GM23338 (cell line): ENCODE measurements at regions not wholly inside any gene's neighbourhood (a gene's known extent, or its start where the extent isn't known, plus 50 kb on each side); places are given as distances from the start of the nearest gene placed in this dataset.

Experiments
- ATAC-seq: fragments of 200-7000 bp; cut with Tn5 transposase; 3 replicates; pipeline ENCODE4 v1.9.1; 2020
- DNase-seq: peaks from one replicate; pipeline ENCODE4 v3.0.0-alpha.2; 2015; ENCODE audit warnings: low spot score
- H2AFZ ChIP-seq: fragments of 200-600 bp; sonication (generic); 2 replicates; pipeline ENCODE4 v1.8.0; 2016; ENCODE audit warnings: antibody characterized with exemption, mild to moderate bottlenecking, moderate library complexity
- H3F3A ChIP-seq: fragments of 200-600 bp; sonication (generic); replicated peaks from 2 replicates; pipeline ENCODE4 v1.8.0; 2017; ENCODE audit warnings: antibody characterized with exemption, mixed run types, low read depth
- H3K27ac ChIP-seq: fragments of 200-600 bp; sonication (generic); 2 replicates; pipeline ENCODE4 v1.6.1; 2016; ENCODE audit warnings: low read depth
- H3K27me3 ChIP-seq: fragments of 200-600 bp; sonication (generic); 2 replicates; pipeline ENCODE4 v1.8.0; 2016; ENCODE audit warnings: mild to moderate bottlenecking, mixed run types, moderate library complexity; ENCODE audit not compliant: insufficient read depth
- H3K36me3 ChIP-seq: fragments of 200-600 bp; sonication (generic); 2 replicates; pipeline ENCODE4 v1.8.0; 2016; ENCODE audit warnings: mild to moderate bottlenecking; ENCODE audit not compliant: insufficient read depth
- H3K4me1 ChIP-seq: fragments of 200-600 bp; sonication (generic); 2 replicates; pipeline ENCODE4 v1.8.0; 2016; ENCODE audit warnings: mild to moderate bottlenecking, moderate library complexity; ENCODE audit not compliant: insufficient read depth
- H3K4me2 ChIP-seq: fragments of 200-600 bp; sonication (generic); 2 replicates; pipeline ENCODE4 v1.7.1; 2017; ENCODE audit warnings: mixed run types
- H3K4me3 ChIP-seq: fragments of 200-600 bp; sonication (generic); 2 replicates; pipeline ENCODE4 v1.6.1; 2016; ENCODE audit warnings: mixed run types
- H3K79me2 ChIP-seq: fragments of 200-600 bp; sonication (generic); replicated peaks from 2 replicates; pipeline ENCODE4 v1.8.0; 2017; ENCODE audit warnings: mild to moderate bottlenecking; ENCODE audit not compliant: insufficient read depth
- H3K9me2 ChIP-seq: fragments of 200-600 bp; sonication (generic); 2 replicates; pipeline ENCODE4 v1.8.0; 2017; ENCODE audit not compliant: insufficient read depth
- H4K20me1 ChIP-seq: fragments of 200-600 bp; sonication (generic); replicated peaks from 2 replicates; pipeline ENCODE4 v1.8.0; 2017; ENCODE audit warnings: mild to moderate bottlenecking; ENCODE audit not compliant: insufficient read depth
- H3K27ac Mint-ChIP-seq: 2 replicates; pipeline ENCODE4 v1.8.0; 2020; ENCODE audit warnings: inconsistent platforms, mild to moderate bottlenecking, moderate library complexity, mixed read lengths
- H3K27me3 Mint-ChIP-seq: 3 replicates; pipeline ENCODE4 v1.8.0; 2022; ENCODE audit warnings: low read depth, mild to moderate bottlenecking, moderate library complexity, mixed read lengths, inconsistent platforms; ENCODE audit not compliant: insufficient read depth, poor library complexity
- H3K36me3 Mint-ChIP-seq: 3 replicates; pipeline ENCODE4 v1.8.0; 2021; ENCODE audit warnings: low read depth, mild to moderate bottlenecking, inconsistent platforms, moderate library complexity, mixed read lengths
- H3K4me1 Mint-ChIP-seq: 3 replicates; pipeline ENCODE4 v1.8.0; 2020; ENCODE audit warnings: mild to moderate bottlenecking, inconsistent platforms, mixed read lengths
- H3K4me3 Mint-ChIP-seq: 3 replicates; pipeline ENCODE4 v1.8.0; 2021; ENCODE audit warnings: moderate library complexity, mild to moderate bottlenecking, inconsistent platforms, mixed read lengths
- H3K9me3 Mint-ChIP-seq: 3 replicates; pipeline ENCODE4 v1.8.0; 2020; ENCODE audit warnings: moderate library complexity, mild to moderate bottlenecking, inconsistent platforms, mixed read lengths
- JUNB ChIP-seq: IDR thresholded peaks from one replicate; pipeline ENCODE4 v1.6.1; 2016; ENCODE audit warnings: antibody characterized with exemption; ENCODE audit not compliant: unreplicated experiment
- ZNF114 ChIP-seq: fragments of 250-450 bp; sonication (Bioruptor Pico); IDR thresholded peaks from 2 replicates; pipeline ENCODE4 v1.5.0; 2020; ENCODE audit warnings: mild to moderate bottlenecking, moderate library complexity
- TF ChIP-seq, protein P1 (sequence below): IDR thresholded peaks from 2 replicates; pipeline ENCODE4 v1.6.1; 2016; ENCODE audit warnings: antibody characterized with exemption
- TF ChIP-seq, protein P2 (sequence below): IDR thresholded peaks from one replicate; pipeline ENCODE4 v1.6.1; 2018; ENCODE audit warnings: antibody characterized with exemption; ENCODE audit not compliant: unreplicated experiment
- TF ChIP-seq, protein P3 (sequence below): fragments of 250-450 bp; sonication (Bioruptor Pico); IDR thresholded peaks from 2 replicates; pipeline ENCODE4 v1.5.0; 2020; ENCODE audit warnings: mild to moderate bottlenecking, moderate library complexity

DNA sequence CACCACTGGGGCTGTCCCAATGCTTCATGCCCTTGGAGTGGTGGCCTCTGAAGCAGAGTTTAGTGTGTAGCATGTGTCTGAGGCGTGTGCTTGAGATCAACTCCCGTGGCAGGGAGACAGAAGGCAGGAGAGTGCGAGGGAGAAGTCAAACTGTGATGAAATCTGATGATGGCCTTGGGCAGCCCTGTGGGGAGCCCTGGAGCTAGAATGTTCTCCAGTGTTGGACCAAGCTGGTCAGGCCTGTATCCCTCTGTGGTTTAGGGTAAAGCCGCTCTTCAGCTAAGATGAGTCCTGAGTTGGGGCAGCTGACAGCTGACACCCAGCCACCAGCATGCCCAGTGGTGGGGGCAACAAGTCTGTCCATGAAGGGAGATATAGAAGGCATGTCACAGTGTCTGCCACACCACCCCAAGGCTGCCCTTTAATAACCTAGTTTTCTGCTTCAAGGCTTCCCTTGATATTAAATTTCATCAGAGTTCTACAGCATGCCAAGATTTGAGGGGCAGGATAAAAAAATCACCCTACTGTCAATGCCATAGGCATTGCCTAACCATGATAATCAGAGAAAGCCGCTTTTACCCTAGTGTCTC is 170.5 kb upstream of the SVIL start:
- Mint-ChIP-seq H3K36me3 (no peaks in the 10 kb centered on the region), H3K4me1 (no peaks in the 10 kb centered on the region), H3K27ac (no peak overlapping the region), H3K27me3 (no peaks in the 10 kb centered on the region), H3K9me3 (no peaks in the 10 kb centered on the region), H3K4me3 (no peak overlapping the region)
- H3K4me1 ChIP-seq = no peaks in the 10 kb centered on the region
- H3K9me2 ChIP-seq = no peaks in the 10 kb centered on the region
- no peak overlapping the region for H2AFZ ChIP-seq
- no peaks in the 10 kb centered on the region for H3K79me2 ChIP-seq
- H3F3A ChIP-seq = no peaks in the 10 kb centered on the region
- ATAC-seq (no peak), DNase-seq (no peak)
- H3K36me3 ChIP-seq = no peaks in the 10 kb centered on the region
- no peaks in the 10 kb centered on the region for H4K20me1 ChIP-seq
- no peaks in the 10 kb centered on the region for H3K27me3 ChIP-seq
- H3K27ac ChIP-seq = no peak overlapping the region
- H3K4me2 ChIP-seq = no peak overlapping the region
- TF ChIP-seq, protein P1, sequence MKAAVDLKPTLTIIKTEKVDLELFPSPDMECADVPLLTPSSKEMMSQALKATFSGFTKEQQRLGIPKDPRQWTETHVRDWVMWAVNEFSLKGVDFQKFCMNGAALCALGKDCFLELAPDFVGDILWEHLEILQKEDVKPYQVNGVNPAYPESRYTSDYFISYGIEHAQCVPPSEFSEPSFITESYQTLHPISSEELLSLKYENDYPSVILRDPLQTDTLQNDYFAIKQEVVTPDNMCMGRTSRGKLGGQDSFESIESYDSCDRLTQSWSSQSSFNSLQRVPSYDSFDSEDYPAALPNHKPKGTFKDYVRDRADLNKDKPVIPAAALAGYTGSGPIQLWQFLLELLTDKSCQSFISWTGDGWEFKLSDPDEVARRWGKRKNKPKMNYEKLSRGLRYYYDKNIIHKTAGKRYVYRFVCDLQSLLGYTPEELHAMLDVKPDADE = no peak
- TF ChIP-seq JUNB = no peak
- TF ChIP-seq, protein P2, sequence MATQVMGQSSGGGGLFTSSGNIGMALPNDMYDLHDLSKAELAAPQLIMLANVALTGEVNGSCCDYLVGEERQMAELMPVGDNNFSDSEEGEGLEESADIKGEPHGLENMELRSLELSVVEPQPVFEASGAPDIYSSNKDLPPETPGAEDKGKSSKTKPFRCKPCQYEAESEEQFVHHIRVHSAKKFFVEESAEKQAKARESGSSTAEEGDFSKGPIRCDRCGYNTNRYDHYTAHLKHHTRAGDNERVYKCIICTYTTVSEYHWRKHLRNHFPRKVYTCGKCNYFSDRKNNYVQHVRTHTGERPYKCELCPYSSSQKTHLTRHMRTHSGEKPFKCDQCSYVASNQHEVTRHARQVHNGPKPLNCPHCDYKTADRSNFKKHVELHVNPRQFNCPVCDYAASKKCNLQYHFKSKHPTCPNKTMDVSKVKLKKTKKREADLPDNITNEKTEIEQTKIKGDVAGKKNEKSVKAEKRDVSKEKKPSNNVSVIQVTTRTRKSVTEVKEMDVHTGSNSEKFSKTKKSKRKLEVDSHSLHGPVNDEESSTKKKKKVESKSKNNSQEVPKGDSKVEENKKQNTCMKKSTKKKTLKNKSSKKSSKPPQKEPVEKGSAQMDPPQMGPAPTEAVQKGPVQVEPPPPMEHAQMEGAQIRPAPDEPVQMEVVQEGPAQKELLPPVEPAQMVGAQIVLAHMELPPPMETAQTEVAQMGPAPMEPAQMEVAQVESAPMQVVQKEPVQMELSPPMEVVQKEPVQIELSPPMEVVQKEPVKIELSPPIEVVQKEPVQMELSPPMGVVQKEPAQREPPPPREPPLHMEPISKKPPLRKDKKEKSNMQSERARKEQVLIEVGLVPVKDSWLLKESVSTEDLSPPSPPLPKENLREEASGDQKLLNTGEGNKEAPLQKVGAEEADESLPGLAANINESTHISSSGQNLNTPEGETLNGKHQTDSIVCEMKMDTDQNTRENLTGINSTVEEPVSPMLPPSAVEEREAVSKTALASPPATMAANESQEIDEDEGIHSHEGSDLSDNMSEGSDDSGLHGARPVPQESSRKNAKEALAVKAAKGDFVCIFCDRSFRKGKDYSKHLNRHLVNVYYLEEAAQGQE = no peak
- H3K4me3 ChIP-seq = no peak overlapping the region

DNA sequence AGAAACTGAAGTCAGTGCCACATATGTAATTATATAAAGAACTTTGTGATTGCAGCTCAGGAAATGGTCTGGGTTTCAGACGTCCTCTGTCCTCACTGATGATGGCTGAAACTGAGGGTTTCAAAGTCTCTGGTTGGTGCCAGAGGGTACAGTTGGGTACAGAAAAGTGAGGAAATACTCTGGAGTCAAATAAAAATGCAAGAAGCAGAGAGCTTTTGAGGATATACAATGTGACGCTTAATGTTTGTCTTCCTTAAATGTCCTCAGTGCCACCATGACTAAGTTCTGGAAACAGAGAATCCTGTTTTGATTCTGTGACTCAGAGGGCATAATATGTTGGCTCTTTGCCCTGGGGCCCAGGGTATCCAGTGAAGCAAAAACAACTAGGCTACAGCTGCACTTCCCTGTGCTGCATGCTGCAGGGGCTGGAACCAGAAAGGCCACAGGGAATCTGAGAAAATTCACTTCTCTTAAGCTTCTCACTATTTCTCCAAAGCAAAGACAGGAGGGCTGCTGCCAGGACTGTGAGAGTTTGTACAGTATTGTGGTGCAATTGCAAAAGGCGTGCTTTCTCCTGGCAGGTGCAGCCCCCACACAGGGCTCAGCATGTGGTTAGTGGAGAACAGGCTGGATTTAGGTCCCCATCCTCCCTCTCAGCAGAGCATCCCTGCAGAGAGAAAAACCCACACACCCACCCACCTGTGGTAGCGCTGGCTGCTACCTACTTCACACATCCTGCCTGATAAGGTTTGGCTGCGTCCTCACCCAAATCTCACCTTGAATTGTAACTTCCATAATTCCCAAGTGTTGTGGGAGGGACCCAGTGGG is 169.5 kb upstream of the SVIL start:
- no peaks in the 10 kb centered on the region for H3K27me3 ChIP-seq
- no peak overlapping the region for H3K4me2 ChIP-seq
- H3K36me3 Mint-ChIP-seq = no peaks in the 10 kb centered on the region
- H3K9me3 Mint-ChIP-seq = no peaks in the 10 kb centered on the region
- no peak overlapping the region for H3K4me3 Mint-ChIP-seq
- no peaks in the 10 kb centered on the region for H4K20me1 ChIP-seq
- no peaks in the 10 kb centered on the region for H3K4me1 Mint-ChIP-seq
- H3K79me2 ChIP-seq = no peaks in the 10 kb centered on the region
- no peak for TF ChIP-seq ZNF114 (CRISPR knock-in tag)
- no peaks in the 10 kb centered on the region for H3K36me3 ChIP-seq
- no peak for ATAC-seq
- H3K27me3 Mint-ChIP-seq = no peaks in the 10 kb centered on the region
- no peak overlapping the region for H3K4me3 ChIP-seq
- no peak overlapping the region for H3K27ac ChIP-seq
- no peak overlapping the region for H2AFZ ChIP-seq
- H3K27ac Mint-ChIP-seq = no peak overlapping the region
- H3K4me1 ChIP-seq = no peaks in the 10 kb centered on the region
- DNase-seq = no peak
- no peaks in the 10 kb centered on the region for H3F3A ChIP-seq
- no peaks in the 10 kb centered on the region for H3K9me2 ChIP-seq

DNA sequence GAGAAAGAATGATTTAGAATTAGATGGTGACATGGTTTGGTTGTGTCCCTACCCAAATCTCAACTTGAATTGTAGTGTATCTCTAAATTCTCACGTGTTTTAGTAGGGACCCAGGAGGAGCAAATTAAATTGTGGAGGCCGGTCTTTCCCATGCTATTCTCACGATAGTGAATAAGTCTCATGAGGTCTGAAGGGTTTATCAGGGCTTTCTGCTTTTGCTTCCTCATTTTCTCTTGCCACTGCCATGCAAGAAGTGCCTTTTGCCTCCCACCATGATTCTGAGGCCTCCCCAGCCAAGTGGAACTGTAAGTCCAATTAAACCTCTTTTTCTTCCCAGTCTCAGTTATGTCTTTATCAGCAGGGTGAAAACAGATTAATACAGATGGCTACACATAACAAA is 167.4 kb upstream of the SVIL start:
- Histone ChIP-seq H3F3A (no peaks in the 10 kb centered on the region), H3K9me2 (no peaks in the 10 kb centered on the region), H2AFZ (no peak overlapping the region), H3K79me2 (no peaks in the 10 kb centered on the region), H3K4me2 (no peak overlapping the region), H3K27me3 (no peaks in the 10 kb centered on the region), H3K4me3 (no peak overlapping the region), H3K4me1 (no peaks in the 10 kb centered on the region), H3K27ac (no peak overlapping the region), H4K20me1 (no peaks in the 10 kb centered on the region), H3K36me3 (no peaks in the 10 kb centered on the region)
- Mint-ChIP-seq H3K4me3 (no peak overlapping the region), H3K4me1 (no peaks in the 10 kb centered on the region), H3K36me3 (no peaks in the 10 kb centered on the region), H3K27ac (no peak overlapping the region), H3K9me3 (no peaks in the 10 kb centered on the region), H3K27me3 (no peaks in the 10 kb centered on the region)
- TF ChIP-seq, protein P3, sequence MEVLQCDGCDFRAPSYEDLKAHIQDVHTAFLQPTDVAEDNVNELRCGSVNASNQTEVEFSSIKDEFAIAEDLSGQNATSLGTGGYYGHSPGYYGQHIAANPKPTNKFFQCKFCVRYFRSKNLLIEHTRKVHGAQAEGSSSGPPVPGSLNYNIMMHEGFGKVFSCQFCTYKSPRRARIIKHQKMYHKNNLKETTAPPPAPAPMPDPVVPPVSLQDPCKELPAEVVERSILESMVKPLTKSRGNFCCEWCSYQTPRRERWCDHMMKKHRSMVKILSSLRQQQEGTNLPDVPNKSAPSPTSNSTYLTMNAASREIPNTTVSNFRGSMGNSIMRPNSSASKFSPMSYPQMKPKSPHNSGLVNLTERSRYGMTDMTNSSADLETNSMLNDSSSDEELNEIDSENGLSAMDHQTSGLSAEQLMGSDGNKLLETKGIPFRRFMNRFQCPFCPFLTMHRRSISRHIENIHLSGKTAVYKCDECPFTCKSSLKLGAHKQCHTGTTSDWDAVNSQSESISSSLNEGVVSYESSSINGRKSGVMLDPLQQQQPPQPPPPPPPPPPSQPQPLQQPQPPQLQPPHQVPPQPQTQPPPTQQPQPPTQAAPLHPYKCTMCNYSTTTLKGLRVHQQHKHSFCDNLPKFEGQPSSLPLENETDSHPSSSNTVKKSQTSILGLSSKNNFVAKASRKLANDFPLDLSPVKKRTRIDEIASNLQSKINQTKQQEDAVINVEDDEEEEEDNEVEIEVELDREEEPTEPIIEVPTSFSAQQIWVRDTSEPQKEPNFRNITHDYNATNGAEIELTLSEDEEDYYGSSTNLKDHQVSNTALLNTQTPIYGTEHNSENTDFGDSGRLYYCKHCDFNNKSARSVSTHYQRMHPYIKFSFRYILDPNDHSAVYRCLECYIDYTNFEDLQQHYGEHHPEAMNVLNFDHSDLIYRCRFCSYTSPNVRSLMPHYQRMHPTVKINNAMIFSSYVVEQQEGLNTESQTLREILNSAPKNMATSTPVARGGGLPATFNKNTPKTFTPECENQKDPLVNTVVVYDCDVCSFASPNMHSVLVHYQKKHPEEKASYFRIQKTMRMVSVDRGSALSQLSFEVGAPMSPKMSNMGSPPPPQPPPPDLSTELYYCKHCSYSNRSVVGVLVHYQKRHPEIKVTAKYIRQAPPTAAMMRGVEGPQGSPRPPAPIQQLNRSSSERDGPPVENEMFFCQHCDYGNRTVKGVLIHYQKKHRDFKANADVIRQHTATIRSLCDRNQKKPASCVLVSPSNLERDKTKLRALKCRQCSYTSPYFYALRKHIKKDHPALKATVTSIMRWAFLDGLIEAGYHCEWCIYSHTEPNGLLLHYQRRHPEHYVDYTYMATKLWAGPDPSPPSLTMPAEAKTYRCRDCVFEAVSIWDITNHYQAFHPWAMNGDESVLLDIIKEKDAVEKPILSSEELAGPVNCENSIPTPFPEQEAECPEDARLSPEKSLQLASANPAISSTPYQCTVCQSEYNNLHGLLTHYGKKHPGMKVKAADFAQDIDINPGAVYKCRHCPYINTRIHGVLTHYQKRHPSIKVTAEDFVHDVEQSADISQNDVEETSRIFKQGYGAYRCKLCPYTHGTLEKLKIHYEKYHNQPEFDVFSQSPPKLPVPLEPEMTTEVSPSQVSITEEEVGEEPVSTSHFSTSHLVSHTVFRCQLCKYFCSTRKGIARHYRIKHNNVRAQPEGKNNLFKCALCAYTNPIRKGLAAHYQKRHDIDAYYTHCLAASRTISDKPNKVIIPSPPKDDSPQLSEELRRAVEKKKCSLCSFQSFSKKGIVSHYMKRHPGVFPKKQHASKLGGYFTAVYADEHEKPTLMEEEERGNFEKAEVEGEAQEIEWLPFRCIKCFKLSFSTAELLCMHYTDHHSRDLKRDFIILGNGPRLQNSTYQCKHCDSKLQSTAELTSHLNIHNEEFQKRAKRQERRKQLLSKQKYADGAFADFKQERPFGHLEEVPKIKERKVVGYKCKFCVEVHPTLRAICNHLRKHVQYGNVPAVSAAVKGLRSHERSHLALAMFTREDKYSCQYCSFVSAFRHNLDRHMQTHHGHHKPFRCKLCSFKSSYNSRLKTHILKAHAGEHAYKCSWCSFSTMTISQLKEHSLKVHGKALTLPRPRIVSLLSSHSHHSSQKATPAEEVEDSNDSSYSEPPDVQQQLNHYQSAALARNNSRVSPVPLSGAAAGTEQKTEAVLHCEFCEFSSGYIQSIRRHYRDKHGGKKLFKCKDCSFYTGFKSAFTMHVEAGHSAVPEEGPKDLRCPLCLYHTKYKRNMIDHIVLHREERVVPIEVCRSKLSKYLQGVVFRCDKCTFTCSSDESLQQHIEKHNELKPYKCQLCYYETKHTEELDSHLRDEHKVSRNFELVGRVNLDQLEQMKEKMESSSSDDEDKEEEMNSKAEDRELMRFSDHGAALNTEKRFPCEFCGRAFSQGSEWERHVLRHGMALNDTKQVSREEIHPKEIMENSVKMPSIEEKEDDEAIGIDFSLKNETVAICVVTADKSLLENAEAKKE (CRISPR knock-in tag) = no peak
- ATAC-seq (no peak), DNase-seq (no peak)
